KMS-11 (cell line): ENCODE measurements at regions not wholly inside any gene's neighbourhood (a gene's known extent, or its start where the extent isn't known, plus 50 kb on each side); places are given as distances from the start of the nearest gene placed in this dataset.

Experiments used
- H2AFZ ChIP-seq: fragments of 200-600 bp; sonication (generic); 2 replicates; pipeline ENCODE4 v1.6.1; 2016; ENCODE audit warnings: antibody characterized with exemption, mixed run types, low read depth
- H3K27ac ChIP-seq: fragments of 200-600 bp; sonication (generic); 2 replicates; pipeline ENCODE4 v1.6.1; 2016; ENCODE audit warnings: mild to moderate bottlenecking, mixed run types
- H3K27me3 ChIP-seq: fragments of 200-600 bp; sonication (generic); 2 replicates; pipeline ENCODE4 v1.6.1; 2017; ENCODE audit warnings: mild to moderate bottlenecking, low read depth, mixed run types, moderate library complexity; ENCODE audit not compliant: insufficient read depth
- H3K36me3 ChIP-seq: fragments of 200-600 bp; sonication (generic); 2 replicates; pipeline ENCODE4 v1.6.1; 2017; ENCODE audit warnings: mild to moderate bottlenecking, mixed run types; ENCODE audit not compliant: insufficient read depth
- H3K4me1 ChIP-seq: fragments of 200-600 bp; sonication (generic); 2 replicates; pipeline ENCODE4 v1.6.1; 2016; ENCODE audit warnings: mild to moderate bottlenecking, low read depth, mixed run types; ENCODE audit not compliant: poor library complexity, severe bottlenecking
- H3K4me2 ChIP-seq: fragments of 200-600 bp; sonication (generic); 2 replicates; pipeline ENCODE4 v1.7.0; 2016; ENCODE audit warnings: mild to moderate bottlenecking, mixed run types
- H3K4me3 ChIP-seq: fragments of 200-600 bp; sonication (generic); IDR thresholded peaks from 2 replicates; pipeline ENCODE4 v1.6.1; 2017; ENCODE audit warnings: low read depth, low read length, mixed read lengths; ENCODE audit not compliant: insufficient read depth
- H3K79me2 ChIP-seq: fragments of 200-600 bp; sonication (generic); 2 replicates; pipeline ENCODE4 v1.6.1; 2016; ENCODE audit warnings: low read depth, mixed run types; ENCODE audit not compliant: insufficient read depth
- H3K9ac ChIP-seq: fragments of 200-600 bp; sonication (generic); 2 replicates; pipeline ENCODE4 v1.6.1; 2016; ENCODE audit warnings: mild to moderate bottlenecking, mixed run types
- H4K20me1 ChIP-seq: fragments of 200-600 bp; sonication (generic); 2 replicates; pipeline ENCODE4 v1.6.1; 2016; ENCODE audit warnings: mild to moderate bottlenecking, mixed run types; ENCODE audit not compliant: insufficient read depth
- CTCF ChIP-seq: fragments of 200-600 bp; sonication (generic); conservative IDR thresholded peaks from 2 replicates; pipeline ENCODE4 v1.6.1; 2017; ENCODE audit warnings: low read depth, mild to moderate bottlenecking, antibody characterized with exemption, low read length, moderate library complexity, mixed read lengths

GRCh38 chr13:85286081-85286480, 513.1 kb downstream of the SLITRK6 start:
- Histone ChIP-seq H3K27me3 (no peaks in the 10 kb centered on the region), H2AFZ (no peak overlapping the region), H3K27ac (no peak overlapping the region), H3K36me3 (no peaks in the 10 kb centered on the region), H3K79me2 (no peaks in the 10 kb centered on the region), H3K4me2 (no peak overlapping the region), H4K20me1 (no peaks in the 10 kb centered on the region), H3K4me1 (no peaks in the 10 kb centered on the region), H3K9ac (no peak overlapping the region), H3K4me3 (no peak overlapping the region)
- TF ChIP-seq CTCF: no peak

GRCh38 chr13:85284349-85284748, 514.9 kb downstream of the SLITRK6 start:
- no peaks in the 10 kb centered on the region for H3K27me3 ChIP-seq
- no peak overlapping the region for H3K4me3 ChIP-seq
- no peak overlapping the region for H2AFZ ChIP-seq
- H3K4me2 ChIP-seq: no peak overlapping the region
- H4K20me1 ChIP-seq: no peaks in the 10 kb centered on the region
- no peak overlapping the region for H3K27ac ChIP-seq
- TF ChIP-seq CTCF: no peak
- H3K79me2 ChIP-seq: no peaks in the 10 kb centered on the region
- H3K9ac ChIP-seq: no peak overlapping the region
- no peaks in the 10 kb centered on the region for H3K4me1 ChIP-seq
- H3K36me3 ChIP-seq: no peaks in the 10 kb centered on the region

- no peak for TF ChIP-seq CTCF
- Histone ChIP-seq H3K27ac (no peak overlapping the region), H3K4me3 (no peak overlapping the region), H3K4me1 (no peaks in the 10 kb centered on the region), H3K4me2 (no peak overlapping the region), H3K9ac (no peak overlapping the region), H4K20me1 (no peaks in the 10 kb centered on the region), H3K27me3 (no peaks in the 10 kb centered on the region), H2AFZ (no peak overlapping the region), H3K36me3 (no peaks in the 10 kb centered on the region), H3K79me2 (no peaks in the 10 kb centered on the region)
These were observed 515.8 kb downstream of the SLITRK6 start for GRCh38 chr13:85283408-85283807.

- no peaks in the 10 kb centered on the region for H3K79me2 ChIP-seq
- no peak for TF ChIP-seq CTCF
These were observed 516.3 kb downstream of the SLITRK6 start for GRCh38 chr13:85282876-85283275.

GRCh38 chr13:85278851-85279250, 520.4 kb downstream of the SLITRK6 start:
- H3K4me1 ChIP-seq: no peaks in the 10 kb centered on the region
- no peaks in the 10 kb centered on the region for H3K36me3 ChIP-seq
- H3K27ac ChIP-seq: no peak overlapping the region
- H3K4me3 ChIP-seq: no peak overlapping the region
- H3K27me3 ChIP-seq: no peaks in the 10 kb centered on the region
- H3K9ac ChIP-seq: no peak overlapping the region
- no peaks in the 10 kb centered on the region for H4K20me1 ChIP-seq
- no peak overlapping the region for H3K4me2 ChIP-seq
- H3K79me2 ChIP-seq: no peaks in the 10 kb centered on the region
- TF ChIP-seq CTCF: no peak
- no peak overlapping the region for H2AFZ ChIP-seq

More at GRCh38 chr13:85282876-85283275, 516.3 kb downstream of the SLITRK6 start:
- Histone ChIP-seq H2AFZ (no peak overlapping the region), H3K4me1 (no peaks in the 10 kb centered on the region), H3K4me2 (no peak overlapping the region), H3K36me3 (no peaks in the 10 kb centered on the region), H4K20me1 (no peaks in the 10 kb centered on the region), H3K27ac (no peak overlapping the region), H3K9ac (no peak overlapping the region), H3K27me3 (no peaks in the 10 kb centered on the region), H3K4me3 (no peak overlapping the region)
